Neural progenitor cell (in vitro differentiated cells): ENCODE measurements at regions not wholly inside any gene's neighbourhood (a gene's known extent, or its start where the extent isn't known, plus 50 kb on each side); places are given as distances from the start of the nearest gene placed in this dataset.

Experiments
- DNase-seq: peaks from one replicate; pipeline ENCODE4 v3.0.0-alpha.2; 2016; ENCODE audit warnings: low spot score
- H2AFZ ChIP-seq: fragments of 200-600 bp; sonication (generic); replicated peaks from 2 replicates; pipeline ENCODE4 v1.6.1; 2016; ENCODE audit warnings: antibody characterized with exemption
- H3F3A ChIP-seq: fragments of 200-600 bp; sonication (generic); 2 replicates; pipeline ENCODE4 v1.6.1; 2016; ENCODE audit warnings: antibody characterized with exemption, low read depth
- H3K27ac ChIP-seq: fragments of 200-600 bp; sonication (generic); 2 replicates; pipeline ENCODE4 v1.5.1; 2016; ENCODE audit warnings: mild to moderate bottlenecking
- H3K27me3 ChIP-seq: fragments of 200-600 bp; sonication (generic); 2 replicates; pipeline ENCODE4 v1.6.1; 2016; ENCODE audit warnings: mild to moderate bottlenecking, moderate library complexity
- H3K36me3 ChIP-seq: fragments of 200-600 bp; sonication (generic); 2 replicates; pipeline ENCODE4 v1.5.1; 2016
- H3K4me1 ChIP-seq: fragments of 200-600 bp; sonication (generic); 2 replicates; pipeline ENCODE4 v1.6.1; 2016; ENCODE audit warnings: mixed run types
- H3K4me2 ChIP-seq: fragments of 200-600 bp; sonication (generic); 2 replicates; pipeline ENCODE4 v1.6.1; 2016
- H3K4me3 ChIP-seq: fragments of 200-600 bp; sonication (generic); 2 replicates; pipeline ENCODE4 v1.5.1; 2016
- H3K79me2 ChIP-seq: fragments of 200-600 bp; sonication (generic); 2 replicates; pipeline ENCODE4 v1.6.1; 2016; ENCODE audit warnings: low read depth
- H3K9ac ChIP-seq: fragments of 200-600 bp; sonication (generic); 2 replicates; pipeline ENCODE4 v1.6.1; 2016
- H3K9me3 ChIP-seq: fragments of 200-600 bp; sonication (generic); 2 replicates; pipeline ENCODE4 v1.5.1; 2016; ENCODE audit warnings: low read depth
- H4K20me1 ChIP-seq: fragments of 200-600 bp; sonication (generic); 2 replicates; pipeline ENCODE4 v1.6.1; 2016; ENCODE audit warnings: low read depth
- H3K27ac Mint-ChIP-seq: 3 replicates; pipeline ENCODE4 v1.8.0; 2021; ENCODE audit warnings: mixed read lengths
- H3K27me3 Mint-ChIP-seq: 2 replicates; pipeline ENCODE4 v1.8.0; 2022; ENCODE audit warnings: low read depth, mild to moderate bottlenecking, inconsistent platforms, moderate library complexity, mixed read lengths; ENCODE audit not compliant: insufficient read depth
- H3K36me3 Mint-ChIP-seq: 3 replicates; pipeline ENCODE4 v1.8.0; 2021; ENCODE audit warnings: mixed read lengths
- H3K4me1 Mint-ChIP-seq: 3 replicates; pipeline ENCODE4 v1.8.0; 2021; ENCODE audit warnings: mixed read lengths
- H3K4me3 Mint-ChIP-seq: 3 replicates; pipeline ENCODE4 v1.8.0; 2021; ENCODE audit warnings: mild to moderate bottlenecking, moderate library complexity, mixed read lengths
- H3K9me3 Mint-ChIP-seq: 3 replicates; pipeline ENCODE4 v1.8.0; 2020; ENCODE audit warnings: mixed read lengths
- EZH2 ChIP-seq: fragments of 200-600 bp; sonication (generic); IDR thresholded peaks from 2 replicates; pipeline ENCODE4 v1.6.1; 2017; ENCODE audit warnings: antibody characterized with exemption, mild to moderate bottlenecking, moderate library complexity
- EZH2phosphoT487 ChIP-seq: fragments of 200-600 bp; sonication (generic); IDR thresholded peaks from 2 replicates; pipeline ENCODE4 v1.6.1; 2017; ENCODE audit warnings: antibody characterized with exemption
- TF ChIP-seq, protein P1 (sequence below): fragments of 200-600 bp; sonication (generic); IDR thresholded peaks from 2 replicates; pipeline ENCODE4 v1.5.1; 2017; ENCODE audit warnings: antibody characterized with exemption, mild to moderate bottlenecking

DNA sequence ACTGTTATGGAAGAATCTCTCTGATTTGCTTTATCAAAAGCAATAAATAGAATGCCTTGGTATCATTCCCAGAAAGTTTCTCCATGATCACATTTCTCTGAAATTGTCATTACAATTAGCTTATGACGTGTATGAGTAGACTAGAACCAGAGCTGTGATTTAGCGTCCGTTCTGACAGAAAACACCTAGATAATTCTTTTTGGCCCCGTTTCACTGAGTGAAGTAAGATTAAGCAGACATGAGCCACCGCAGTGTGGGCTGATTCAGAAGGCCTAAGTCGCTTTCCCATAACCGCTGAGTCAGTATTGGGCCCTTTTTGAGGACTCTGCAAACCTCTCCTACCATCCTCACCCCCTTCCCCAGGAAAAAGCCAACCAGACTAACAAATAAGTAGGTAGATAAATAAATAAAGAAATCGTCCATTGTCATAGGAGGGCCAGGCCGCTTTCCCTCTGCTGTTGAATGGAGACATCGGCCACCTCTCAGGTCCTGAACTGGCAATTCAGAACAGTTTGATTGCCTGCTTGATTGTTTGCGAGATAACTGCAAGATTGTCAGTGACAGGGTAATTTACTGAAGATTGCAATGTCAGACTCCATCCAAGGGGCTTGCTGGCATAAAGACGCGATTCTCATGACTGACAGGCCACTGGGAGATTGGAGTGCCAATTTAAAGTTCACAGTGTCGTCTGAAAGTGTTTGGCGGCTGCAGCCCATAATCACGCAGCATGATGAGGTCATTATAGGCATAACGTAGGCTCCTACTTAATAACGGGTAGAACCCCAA, 105.0 kb upstream of the WWC1 start:
- no peak overlapping the region for H3K4me3 ChIP-seq
- DNase-seq, result no peak

DNA sequence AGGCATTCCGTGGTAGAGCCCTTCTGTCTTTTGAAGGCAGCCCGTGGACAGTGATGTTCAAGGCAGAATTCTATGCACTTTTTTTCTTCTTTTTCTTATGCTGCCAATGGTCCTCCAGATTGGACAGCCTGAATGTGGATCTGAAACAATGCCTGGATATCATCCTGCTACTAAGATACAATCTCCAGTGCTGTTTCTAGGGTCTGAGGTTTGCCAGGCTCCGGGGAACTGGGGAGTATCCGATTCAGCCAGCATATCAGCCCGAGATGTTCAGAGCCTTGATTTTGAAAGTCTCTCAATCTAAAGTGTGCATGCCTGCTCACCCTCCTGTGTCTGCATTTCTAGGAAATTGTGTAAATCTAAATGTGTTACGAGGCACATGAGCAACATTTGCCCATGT, 103.8 kb upstream of the WWC1 start:
- H3K27ac ChIP-seq, result no peak overlapping the region
- DNase-seq, result no peak
- Mint-ChIP-seq H3K27me3 (peaks cover 5% of the 10 kb centered on the region), H3K4me1 (peaks cover 29% of the 10 kb centered on the region), H3K36me3 (peaks cover 17% of the 10 kb centered on the region), H3K4me3 (no peak overlapping the region), H3K27ac (no peak overlapping the region), H3K9me3 (peaks cover 3% of the 10 kb centered on the region)
- H3K4me2 ChIP-seq, result no peak overlapping the region
- TF ChIP-seq EZH2phosphoT487 (no peak), EZH2 (no peak)
- TF ChIP-seq, protein P1, sequence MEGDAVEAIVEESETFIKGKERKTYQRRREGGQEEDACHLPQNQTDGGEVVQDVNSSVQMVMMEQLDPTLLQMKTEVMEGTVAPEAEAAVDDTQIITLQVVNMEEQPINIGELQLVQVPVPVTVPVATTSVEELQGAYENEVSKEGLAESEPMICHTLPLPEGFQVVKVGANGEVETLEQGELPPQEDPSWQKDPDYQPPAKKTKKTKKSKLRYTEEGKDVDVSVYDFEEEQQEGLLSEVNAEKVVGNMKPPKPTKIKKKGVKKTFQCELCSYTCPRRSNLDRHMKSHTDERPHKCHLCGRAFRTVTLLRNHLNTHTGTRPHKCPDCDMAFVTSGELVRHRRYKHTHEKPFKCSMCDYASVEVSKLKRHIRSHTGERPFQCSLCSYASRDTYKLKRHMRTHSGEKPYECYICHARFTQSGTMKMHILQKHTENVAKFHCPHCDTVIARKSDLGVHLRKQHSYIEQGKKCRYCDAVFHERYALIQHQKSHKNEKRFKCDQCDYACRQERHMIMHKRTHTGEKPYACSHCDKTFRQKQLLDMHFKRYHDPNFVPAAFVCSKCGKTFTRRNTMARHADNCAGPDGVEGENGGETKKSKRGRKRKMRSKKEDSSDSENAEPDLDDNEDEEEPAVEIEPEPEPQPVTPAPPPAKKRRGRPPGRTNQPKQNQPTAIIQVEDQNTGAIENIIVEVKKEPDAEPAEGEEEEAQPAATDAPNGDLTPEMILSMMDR, result no peak
- no peaks in the 10 kb centered on the region for H3K36me3 ChIP-seq
- no peaks in the 10 kb centered on the region for H3F3A ChIP-seq
- H4K20me1 ChIP-seq, result no peaks in the 10 kb centered on the region
- no peak overlapping the region for H2AFZ ChIP-seq
- H3K9ac ChIP-seq, result no peak overlapping the region
- H3K79me2 ChIP-seq, result no peaks in the 10 kb centered on the region
- no peaks in the 10 kb centered on the region for H3K27me3 ChIP-seq
- no peak overlapping the region for H3K4me3 ChIP-seq
- no peaks in the 10 kb centered on the region for H3K9me3 ChIP-seq
- H3K4me1 ChIP-seq, result peaks cover 14% of the 10 kb centered on the region

More for the DNA sequence above, 105.0 kb upstream of the WWC1 start:
- Mint-ChIP-seq H3K36me3 (peaks cover 20% of the 10 kb centered on the region), H3K27me3 (peaks cover 5% of the 10 kb centered on the region), H3K4me3 (no peak overlapping the region), H3K9me3 (peaks cover 3% of the 10 kb centered on the region), H3K4me1 (peaks cover 25% of the 10 kb centered on the region), H3K27ac (peak overlapping the region; percentile 57)
- H3K27ac ChIP-seq, result no peak overlapping the region
- H3K79me2 ChIP-seq, result no peaks in the 10 kb centered on the region
- no peak overlapping the region for H2AFZ ChIP-seq
- H3K4me2 ChIP-seq, result no peak overlapping the region
- no peaks in the 10 kb centered on the region for H3K36me3 ChIP-seq
- no peaks in the 10 kb centered on the region for H3F3A ChIP-seq
- TF ChIP-seq EZH2, result no peak
- no peak for TF ChIP-seq EZH2phosphoT487
- TF ChIP-seq, protein P1, result no peak
- no peaks in the 10 kb centered on the region for H3K9me3 ChIP-seq
- no peaks in the 10 kb centered on the region for H4K20me1 ChIP-seq
- H3K27me3 ChIP-seq, result no peaks in the 10 kb centered on the region
- H3K9ac ChIP-seq, result no peak overlapping the region
- H3K4me1 ChIP-seq, result peaks cover 4% of the 10 kb centered on the region

- Mint-ChIP-seq H3K4me1 (peaks cover 35% of the 10 kb centered on the region), H3K27me3 (peaks cover 5% of the 10 kb centered on the region), H3K9me3 (peaks cover 3% of the 10 kb centered on the region), H3K27ac (no peak overlapping the region), H3K36me3 (peaks cover 17% of the 10 kb centered on the region), H3K4me3 (no peak overlapping the region)
- H3F3A ChIP-seq, result no peaks in the 10 kb centered on the region
- no peaks in the 10 kb centered on the region for H3K79me2 ChIP-seq
- TF ChIP-seq, protein P1, result no peak
- TF ChIP-seq EZH2, result no peak
- TF ChIP-seq EZH2phosphoT487, result no peak
- DNase-seq, result no peak
- H4K20me1 ChIP-seq, result no peaks in the 10 kb centered on the region
- H3K4me1 ChIP-seq, result peaks cover 20% of the 10 kb centered on the region
- H3K4me2 ChIP-seq, result no peak overlapping the region
- no peaks in the 10 kb centered on the region for H3K36me3 ChIP-seq
- no peak overlapping the region for H3K4me3 ChIP-seq
- no peaks in the 10 kb centered on the region for H3K9me3 ChIP-seq
- no peak overlapping the region for H2AFZ ChIP-seq
- no peak overlapping the region for H3K9ac ChIP-seq
- H3K27me3 ChIP-seq, result no peaks in the 10 kb centered on the region
- no peak overlapping the region for H3K27ac ChIP-seq
Measured at GRCh38 chr5:168188182-168188581, 103.3 kb upstream of the WWC1 start.
